ENCODE measurements at regions not wholly inside any gene's neighbourhood (a gene's known extent, or its start where the extent isn't known, plus 50 kb on each side); places are given as distances from the start of the nearest gene placed in this dataset.

- intact Hi-C loops (cut with DNase I), result no loop called here
- no peak for DNase-seq (ENCODE audit: low spot score)
Measured at GRCh38 chr1:244264163-244264562, 187.5 kb downstream of the ADSS2 start.

DNA sequence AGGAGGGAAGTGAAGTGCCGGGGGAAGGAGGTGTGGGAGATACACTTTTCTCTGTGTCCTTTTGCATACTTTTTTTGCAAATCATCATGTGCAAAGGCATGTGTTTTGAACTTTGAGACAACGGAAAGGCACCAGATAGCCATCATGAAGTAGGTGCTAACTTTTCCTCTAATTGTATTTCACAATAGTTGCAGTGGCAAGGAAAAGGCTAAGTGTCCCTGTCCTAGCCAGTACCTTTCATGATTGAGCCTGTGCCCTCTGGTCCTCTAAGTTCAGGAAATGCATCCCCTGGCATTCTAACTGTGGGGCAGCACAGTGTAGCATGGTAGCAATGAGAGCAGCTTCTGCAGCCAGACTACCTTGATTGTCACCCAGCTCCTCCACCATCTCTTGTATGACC is 186.2 kb downstream of the ADSS2 start:
- H3K27ac ChIP-seq, result no peak overlapping the region
- H3K4me1 ChIP-seq (replicated peaks), result no peaks in the 10 kb centered on the region
- TF ChIP-seq CTCF (IDR thresholded peaks at IDR 0.05), result no peak
- TF ChIP-seq POLR2AphosphoS5 (IDR thresholded peaks at IDR 0.05), result no peak
- no peak for TF ChIP-seq POLR2A (IDR thresholded peaks at IDR 0.05)
- no peak overlapping the region for H3K4me3 ChIP-seq
- 96% methylated on average over 2 of the region's 2 CpGs for WGBS
- H3K9me3 ChIP-seq, result no peaks in the 10 kb centered on the region
- no peaks in the 10 kb centered on the region for H3K36me3 ChIP-seq
- no peak for DNase-seq (ENCODE audit: low spot score)
- intact Hi-C loops (cut with DNase I), result no loop called here
- H3K27me3 ChIP-seq (replicated peaks; ENCODE audit: insufficient read depth), result no peaks in the 10 kb centered on the region

More at GRCh38 chr1:244264163-244264562, 187.5 kb downstream of the ADSS2 start:
- H3K27me3 ChIP-seq (replicated peaks; ENCODE audit: insufficient read depth), result no peaks in the 10 kb centered on the region
- no peak for TF ChIP-seq POLR2A (IDR thresholded peaks at IDR 0.05)
- no peak for TF ChIP-seq CTCF (IDR thresholded peaks at IDR 0.05)
- TF ChIP-seq POLR2AphosphoS5 (IDR thresholded peaks at IDR 0.05), result no peak
- no peaks in the 10 kb centered on the region for H3K4me1 ChIP-seq (replicated peaks)
- H3K9me3 ChIP-seq, result no peaks in the 10 kb centered on the region
- H3K36me3 ChIP-seq, result no peaks in the 10 kb centered on the region
- 83% methylated on average over 3 of the region's 3 CpGs for WGBS
- H3K27ac ChIP-seq, result no peak overlapping the region
- no peak overlapping the region for H3K4me3 ChIP-seq

DNA sequence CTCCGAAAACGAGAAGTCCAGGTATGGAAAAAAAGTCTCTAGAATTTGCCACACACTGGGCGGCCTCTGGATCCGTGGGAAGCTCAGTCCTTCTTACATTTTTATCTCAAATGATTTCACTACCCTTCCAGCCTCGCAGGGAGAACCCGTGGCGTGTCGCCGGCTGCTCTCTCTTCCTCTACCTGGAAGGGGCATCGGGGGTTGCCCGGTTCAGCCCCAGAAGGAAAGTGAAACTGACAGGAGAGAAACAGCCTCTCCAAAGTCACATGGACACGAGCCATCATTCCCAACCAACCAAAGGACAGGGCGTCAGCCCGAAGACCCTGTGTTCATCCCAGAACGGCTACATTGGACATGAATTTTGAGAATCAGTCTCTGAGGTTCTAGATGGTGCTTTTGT is 182.5 kb downstream of the ADSS2 start:
- H3K4me3 ChIP-seq, result no peak overlapping the region
- TF ChIP-seq CTCF (IDR thresholded peaks at IDR 0.05) (no peak), POLR2AphosphoS5 (IDR thresholded peaks at IDR 0.05) (no peak), POLR2A (IDR thresholded peaks at IDR 0.05) (no peak)
- no peak for DNase-seq (ENCODE audit: low spot score)
- intact Hi-C loops (cut with DNase I), result no loop called here
- WGBS, result 89% methylated on average over 15 of the region's 15 CpGs
- H3K27me3 ChIP-seq (replicated peaks; ENCODE audit: insufficient read depth), result no peaks in the 10 kb centered on the region
- H3K4me1 ChIP-seq (replicated peaks), result no peaks in the 10 kb centered on the region
- H3K36me3 ChIP-seq, result no peaks in the 10 kb centered on the region
- no peak overlapping the region for H3K27ac ChIP-seq
- H3K9me3 ChIP-seq, result no peaks in the 10 kb centered on the region

DNA sequence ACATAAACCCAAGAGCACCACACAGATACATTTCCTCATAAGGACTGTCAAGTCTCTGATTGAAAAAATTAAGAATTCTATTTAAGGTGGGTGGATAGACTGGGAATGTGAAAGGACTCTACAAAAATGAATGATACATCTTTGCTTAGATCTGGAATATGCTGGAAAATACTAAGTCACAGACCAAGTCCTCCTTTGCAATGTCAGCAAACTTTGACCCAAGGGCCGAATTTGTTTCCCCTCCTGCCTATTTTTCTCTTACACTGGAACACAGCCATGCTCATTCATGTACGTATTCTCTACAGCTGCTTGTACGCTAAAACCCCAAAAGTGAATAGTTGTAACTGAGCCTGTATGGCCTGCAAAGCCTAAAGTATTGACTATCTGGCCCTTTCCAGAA is 180.7 kb downstream of the ADSS2 start:
- no peaks in the 10 kb centered on the region for H3K27me3 ChIP-seq (replicated peaks; ENCODE audit: insufficient read depth)
- TF ChIP-seq CTCF (IDR thresholded peaks at IDR 0.05), result no peak
- H3K4me1 ChIP-seq (replicated peaks), result no peaks in the 10 kb centered on the region
- no peak overlapping the region for H3K4me3 ChIP-seq
- H3K36me3 ChIP-seq, result no peaks in the 10 kb centered on the region
- 97% methylated on average over 3 of the region's 3 CpGs for WGBS
- H3K27ac ChIP-seq, result no peak overlapping the region
- DNase-seq (ENCODE audit: low spot score), result no peak
- H3K9me3 ChIP-seq, result no peaks in the 10 kb centered on the region
- intact Hi-C loops (cut with DNase I), result loop anchor here (5.0 to 10.0 kb wide), 5 partner anchors 59 to 784 kb away; no protein-coding TSS in a partner anchor

- 90% methylated on average over 15 of the region's 15 CpGs for WGBS
- intact Hi-C loops (cut with DNase I), result loop anchor here (5.0 to 10.0 kb wide), 5 partner anchors 59 to 784 kb away; no protein-coding TSS in a partner anchor
Measured at GRCh38 chr1:244271691-244272308, 179.9 kb downstream of the ADSS2 start.

More at GRCh38 chr1:244271691-244272308, 179.9 kb downstream of the ADSS2 start:
- no peaks in the 10 kb centered on the region for H3K4me1 ChIP-seq (replicated peaks)
- no peaks in the 10 kb centered on the region for H3K36me3 ChIP-seq
- H3K4me3 ChIP-seq, result no peak overlapping the region
- H3K9me3 ChIP-seq, result no peaks in the 10 kb centered on the region
- TF ChIP-seq POLR2A (IDR thresholded peaks at IDR 0.05) (no peak), POLR2AphosphoS5 (IDR thresholded peaks at IDR 0.05) (no peak), CTCF (IDR thresholded peaks at IDR 0.05) (no peak)
- no peaks in the 10 kb centered on the region for H3K27me3 ChIP-seq (replicated peaks; ENCODE audit: insufficient read depth)
- no peak for DNase-seq (ENCODE audit: low spot score)
- H3K27ac ChIP-seq, result no peak overlapping the region

All from prostate gland (tissue), 2 donors.